GM03348 (cell line): ENCODE measurements at regions not wholly inside any gene's neighbourhood (a gene's known extent, or its start where the extent isn't known, plus 50 kb on each side); places are given as distances from the start of the nearest gene placed in this dataset.
"Not testable (repeated sequence)": the region's sequence is repeated elsewhere in the genome, so short reads cannot be mapped to it uniquely, and the experiment has no call there.

Source experiments
- DNase-seq: peaks from one replicate; pipeline ENCODE4 v3.0.0; 2012; ENCODE audit warnings: low spot score

- no peak for DNase-seq
Observed at GRCh38 chrX:69062493-69062892, 102.8 kb downstream of the PJA1 start.

GRCh38 chrX:69060631-69061408 is 104.4 kb downstream of the PJA1 start:
- DNase-seq, result peak; percentile 22

GRCh38 chrX:69055193-69055592 is 110.1 kb downstream of the PJA1 start:
- DNase-seq, result no peak

GRCh38 chrX:69054497-69054896 is 110.8 kb downstream of the PJA1 start:
- not testable (repeated sequence) for DNase-seq

- DNase-seq, result no peak
Observed at GRCh38 chrX:69051901-69052300, 113.4 kb downstream of the PJA1 start.

- DNase-seq, result no peak
Observed at GRCh38 chrX:69050051-69050765, 115.0 kb downstream of the PJA1 start.

GRCh38 chrX:69046996-69047490 is 118.2 kb downstream of the PJA1 start:
- no peak for DNase-seq

GRCh38 chrX:69045616-69046345 is 119.5 kb downstream of the PJA1 start:
- DNase-seq, result no peak

- no peak for DNase-seq
Observed at GRCh38 chrX:69038816-69039215, 126.4 kb downstream of the PJA1 start.

GRCh38 chrX:69038188-69038587 is 127.1 kb downstream of the PJA1 start:
- no peak for DNase-seq

- no peak for DNase-seq
Observed at GRCh38 chrX:69037786-69038185, 127.5 kb downstream of the PJA1 start.

- DNase-seq, result no peak
Observed at GRCh38 chrX:69036674-69037573, 128.3 kb downstream of the PJA1 start.

- DNase-seq, result no peak
Observed at GRCh38 chrX:69034451-69034850, 130.8 kb downstream of the PJA1 start.

- DNase-seq, result no peak
Observed at GRCh38 chrX:69033936-69034335, 131.3 kb downstream of the PJA1 start.

GRCh38 chrX:69032601-69033000 is 132.7 kb downstream of the PJA1 start:
- no peak for DNase-seq

GRCh38 chrX:69031971-69032391 is 133.3 kb downstream of the PJA1 start:
- no peak for DNase-seq

GRCh38 chrX:69031181-69031580 is 134.1 kb downstream of the PJA1 start:
- DNase-seq, result no peak

- DNase-seq, result no peak
Observed at GRCh38 chrX:69029771-69030170, 135.5 kb downstream of the PJA1 start.

- no peak for DNase-seq
Observed at GRCh38 chrX:69028761-69029120, 136.5 kb downstream of the PJA1 start.

GRCh38 chrX:69028006-69028760 is 137.1 kb downstream of the PJA1 start:
- no peak for DNase-seq
